ENCODE measurements at regions not wholly inside any gene's neighbourhood (a gene's known extent, or its start where the extent isn't known, plus 50 kb on each side); places are given as distances from the start of the nearest gene placed in this dataset.

- no peak for DNase-seq (ENCODE audit: low read depth, low spot score)
These were observed 62.5 kb upstream of the UBE2E1 start for GRCh38 chr3:23743141-23743784.

- no peak for DNase-seq (ENCODE audit: low read depth, low spot score)
These were observed 59.3 kb upstream of the UBE2E1 start for GRCh38 chr3:23746441-23746840.

- DNase-seq (ENCODE audit: low read depth, low spot score): no peak
These were observed 57.9 kb upstream of the UBE2E1 start for GRCh38 chr3:23747841-23748240.

- no peak for DNase-seq (ENCODE audit: low read depth, low spot score)
These were observed 57.2 kb upstream of the UBE2E1 start for GRCh38 chr3:23748398-23749110.

- DNase-seq (ENCODE audit: low read depth, low spot score): no peak
These were observed 56.1 kb upstream of the UBE2E1 start for GRCh38 chr3:23749609-23750008.

GRCh38 chr3:23750573-23751210 lies 55.1 kb upstream of the UBE2E1 start:
- no peak for DNase-seq (ENCODE audit: low read depth, low spot score)

- peak; percentile 89 for DNase-seq (ENCODE audit: low read depth, low spot score)
These were observed 54.5 kb upstream of the UBE2E1 start for GRCh38 chr3:23751212-23751723.

- peak; percentile 69 for DNase-seq (ENCODE audit: low read depth, low spot score)
These were observed 53.6 kb upstream of the UBE2E1 start for GRCh38 chr3:23752126-23752525.

GRCh38 chr3:23754215-23754614 lies 51.5 kb upstream of the UBE2E1 start:
- no peak for DNase-seq (ENCODE audit: low read depth, low spot score)

Data from astrocyte of the hippocampus (primary cell).